Activated CD4-positive, alpha-beta T cell treated with anti-CD3 and anti-CD28 coated beads, Interleukin-2, Interleukin-6, amounts not matched to agents 100 ng/mL and 50 ng/mL, durations not matched to agents 16 hours and 8 hours (primary cell): ENCODE measurements at regions not wholly inside any gene's neighbourhood (a gene's known extent, or its start where the extent isn't known, plus 50 kb on each side); places are given as distances from the start of the nearest gene placed in this dataset.
"Not testable (repeated sequence)": the region's sequence is repeated elsewhere in the genome, so short reads cannot be mapped to it uniquely, and the experiment has no call there.

Experiments
- DNase-seq: peaks from one replicate; pipeline ENCODE4 v3.0.0-alpha.2; 2020

DNA sequence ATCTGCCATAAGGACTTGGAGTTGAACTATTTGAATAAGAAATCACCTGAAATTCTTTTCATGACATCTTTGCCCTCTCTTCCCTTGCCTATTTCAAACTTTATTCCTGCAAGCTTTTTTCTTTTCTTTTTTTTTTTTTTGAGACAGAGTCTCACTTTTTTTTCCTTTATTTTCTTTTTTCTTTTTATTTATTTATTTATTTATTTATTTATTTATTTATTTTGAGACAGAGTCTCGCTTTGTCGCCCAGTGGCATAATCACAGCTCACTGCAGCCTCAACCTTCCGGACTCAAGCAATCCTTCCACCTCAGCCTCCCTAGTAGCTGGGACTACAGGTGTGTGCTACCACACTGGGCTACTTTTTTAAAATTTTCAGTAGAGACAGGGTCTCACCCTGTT is 369.3 kb upstream of the ATP11B start:
- no peak for DNase-seq

- DNase-seq = not testable (repeated sequence)
Observed at GRCh38 chr3:182425926-182426718, 367.2 kb upstream of the ATP11B start.

DNA sequence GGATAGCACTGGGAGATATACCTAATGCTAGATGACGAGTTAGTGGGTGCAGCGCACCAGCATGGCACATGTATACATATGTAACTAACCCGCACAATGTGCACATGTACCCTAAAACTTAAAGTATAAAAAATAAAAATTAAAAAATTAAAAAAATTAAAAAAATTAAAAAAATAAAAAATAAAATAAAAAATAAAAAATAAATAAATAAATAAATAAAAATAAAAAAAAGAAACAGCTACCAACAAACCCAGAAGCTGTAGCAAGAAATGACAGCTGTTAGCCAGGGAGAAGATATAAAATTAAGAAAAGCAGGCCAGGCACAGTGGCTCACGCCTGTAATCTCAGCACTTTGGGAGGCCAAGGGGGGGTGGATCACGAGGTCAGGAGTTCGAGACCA is 361.3 kb upstream of the ATP11B start:
- DNase-seq = not testable (repeated sequence)

DNA sequence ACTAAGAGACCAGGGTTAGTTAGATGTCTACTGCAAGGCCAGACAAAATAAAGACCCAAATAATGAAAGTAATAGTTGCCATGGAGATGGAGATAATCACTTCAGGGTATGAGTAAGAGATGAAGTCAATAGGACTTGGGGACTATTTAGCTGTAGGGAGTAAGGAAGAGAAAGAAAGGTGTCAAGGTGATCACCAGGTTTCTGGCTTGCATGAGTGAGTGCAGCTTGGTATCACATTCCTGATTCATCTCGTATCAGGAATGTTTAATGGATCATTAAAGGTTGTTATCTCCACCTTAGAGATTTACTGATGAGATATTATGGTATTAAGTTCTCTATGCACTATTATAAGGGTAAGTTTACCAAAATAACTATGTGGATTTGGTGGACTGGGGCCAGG is 357.4 kb upstream of the ATP11B start:
- DNase-seq = no peak

- DNase-seq = no peak
Observed at GRCh38 chr3:182436547-182436946, 356.8 kb upstream of the ATP11B start.

DNA sequence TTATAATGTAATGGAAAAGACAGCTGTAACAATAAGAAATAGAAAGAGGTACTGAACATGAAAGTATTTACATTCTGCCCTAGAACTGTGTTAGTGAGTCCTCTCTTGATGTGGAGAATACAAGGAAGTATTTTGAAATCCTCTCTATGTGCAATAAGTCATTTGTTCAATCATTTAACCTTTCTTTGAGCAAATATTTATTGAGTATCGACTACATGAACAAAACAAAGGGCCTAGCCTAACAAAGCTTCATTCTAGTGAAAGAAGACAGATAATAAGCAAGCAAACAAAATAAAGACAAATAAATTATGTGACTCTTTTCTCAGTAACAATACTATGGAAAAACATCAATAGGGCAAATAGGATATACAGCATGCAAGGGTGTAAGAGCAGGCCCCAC is 354.9 kb upstream of the ATP11B start:
- DNase-seq = no peak

DNA sequence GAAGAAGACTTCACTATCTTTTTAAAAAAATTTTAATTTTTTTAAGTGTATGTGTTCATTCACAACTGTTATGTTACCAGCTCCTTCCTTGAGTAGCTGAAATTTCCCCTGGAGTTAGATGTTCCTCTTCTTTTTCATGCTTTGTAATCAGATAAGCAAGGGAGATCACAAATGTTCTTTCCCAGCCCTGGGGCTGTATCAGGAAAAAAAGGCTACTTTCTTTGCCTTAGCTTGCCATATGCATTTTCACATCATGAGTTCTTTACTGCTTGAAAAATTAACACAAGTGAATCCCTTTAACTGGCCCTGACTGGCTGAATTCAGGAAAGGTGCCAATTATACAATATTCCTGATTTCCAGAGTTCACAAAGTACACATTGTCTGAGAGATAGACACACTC is 353.2 kb upstream of the ATP11B start:
- DNase-seq = no peak

DNA sequence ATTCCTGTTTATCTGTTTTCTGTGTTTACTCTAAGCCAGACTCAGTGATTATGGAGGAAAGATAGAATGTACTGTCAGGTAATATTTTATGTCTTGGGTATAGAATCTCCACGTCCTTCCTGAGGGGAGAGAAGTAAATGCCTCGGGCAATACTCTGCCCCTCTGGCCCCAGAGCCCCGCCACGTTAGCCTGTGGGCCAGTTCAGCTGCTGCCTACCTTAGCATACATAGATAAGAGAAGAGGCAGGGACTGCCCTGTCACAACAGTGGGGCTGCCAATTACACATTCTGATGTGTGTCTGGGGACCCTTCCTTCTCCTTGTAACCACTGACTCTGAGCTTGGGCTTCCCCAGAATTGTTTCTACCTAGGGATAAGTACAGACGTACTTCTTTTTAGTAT is 347.7 kb upstream of the ATP11B start:
- no peak for DNase-seq

DNA sequence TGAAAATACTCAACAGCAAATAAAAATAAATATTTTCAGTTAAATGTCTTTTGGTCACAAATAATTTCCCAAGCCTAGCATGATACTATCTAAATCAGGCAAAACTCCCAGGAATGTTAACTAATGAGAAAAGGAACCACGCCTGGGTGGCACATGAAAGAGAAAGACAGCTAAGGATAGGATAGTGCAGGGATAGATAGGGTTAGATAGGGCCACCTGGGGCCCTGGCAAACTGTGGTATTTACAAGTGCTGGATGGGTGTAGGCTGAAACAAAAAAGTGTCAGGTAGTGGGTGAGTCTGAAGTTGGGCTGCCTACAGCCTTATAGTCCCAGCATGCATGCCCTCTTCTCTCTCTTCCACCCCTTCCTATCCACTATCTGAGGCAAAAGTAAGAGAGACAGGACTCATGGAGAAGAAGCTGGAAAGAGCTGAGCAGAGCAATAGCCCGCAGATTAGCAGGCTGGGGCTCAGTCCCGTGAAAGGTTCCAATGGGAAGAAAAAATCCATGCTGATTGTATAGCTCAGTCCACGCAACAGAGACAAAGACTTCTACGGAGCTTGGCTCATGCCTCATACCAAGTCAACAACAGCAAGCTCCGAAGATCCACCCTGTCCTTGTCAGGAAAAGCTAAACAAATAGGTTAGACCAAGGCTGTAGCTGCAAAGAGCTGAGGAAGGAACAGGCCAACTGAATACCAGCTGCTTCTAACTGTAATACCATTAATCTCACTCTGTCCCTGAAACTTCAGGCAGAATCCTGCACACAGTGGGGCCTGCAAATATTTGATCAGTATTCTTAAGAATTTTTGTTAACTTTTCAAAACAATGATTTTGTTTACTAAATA is 342.1 kb upstream of the ATP11B start:
- no peak for DNase-seq

GRCh38 chr3:182451871-182452270 is 341.4 kb upstream of the ATP11B start:
- no peak for DNase-seq

GRCh38 chr3:182455011-182455410 is 338.3 kb upstream of the ATP11B start:
- DNase-seq = no peak

DNA sequence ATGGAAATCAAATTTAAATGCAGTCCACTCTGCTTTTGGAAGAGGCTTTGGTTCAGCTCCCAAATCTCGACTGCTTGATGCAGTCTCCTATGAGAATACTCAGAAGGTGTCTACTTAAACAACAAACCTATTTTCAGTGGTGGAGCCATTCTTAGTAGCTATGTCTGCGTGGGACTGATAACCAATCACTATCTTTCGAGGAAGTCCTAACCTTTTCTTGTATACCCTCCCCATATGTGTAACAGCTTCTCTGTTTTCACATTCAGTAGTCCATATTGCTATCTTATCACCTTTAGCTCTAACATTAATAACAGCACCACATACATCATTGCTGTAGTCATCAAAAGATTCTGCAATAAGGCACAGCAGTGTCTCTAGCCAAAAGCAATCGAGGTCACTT is 333.0 kb upstream of the ATP11B start:
- DNase-seq = no peak

- no peak for DNase-seq
Observed at GRCh38 chr3:182462152-182462551, 331.2 kb upstream of the ATP11B start.

- no peak for DNase-seq
Observed at GRCh38 chr3:182464513-182465145, 328.7 kb upstream of the ATP11B start.

DNA sequence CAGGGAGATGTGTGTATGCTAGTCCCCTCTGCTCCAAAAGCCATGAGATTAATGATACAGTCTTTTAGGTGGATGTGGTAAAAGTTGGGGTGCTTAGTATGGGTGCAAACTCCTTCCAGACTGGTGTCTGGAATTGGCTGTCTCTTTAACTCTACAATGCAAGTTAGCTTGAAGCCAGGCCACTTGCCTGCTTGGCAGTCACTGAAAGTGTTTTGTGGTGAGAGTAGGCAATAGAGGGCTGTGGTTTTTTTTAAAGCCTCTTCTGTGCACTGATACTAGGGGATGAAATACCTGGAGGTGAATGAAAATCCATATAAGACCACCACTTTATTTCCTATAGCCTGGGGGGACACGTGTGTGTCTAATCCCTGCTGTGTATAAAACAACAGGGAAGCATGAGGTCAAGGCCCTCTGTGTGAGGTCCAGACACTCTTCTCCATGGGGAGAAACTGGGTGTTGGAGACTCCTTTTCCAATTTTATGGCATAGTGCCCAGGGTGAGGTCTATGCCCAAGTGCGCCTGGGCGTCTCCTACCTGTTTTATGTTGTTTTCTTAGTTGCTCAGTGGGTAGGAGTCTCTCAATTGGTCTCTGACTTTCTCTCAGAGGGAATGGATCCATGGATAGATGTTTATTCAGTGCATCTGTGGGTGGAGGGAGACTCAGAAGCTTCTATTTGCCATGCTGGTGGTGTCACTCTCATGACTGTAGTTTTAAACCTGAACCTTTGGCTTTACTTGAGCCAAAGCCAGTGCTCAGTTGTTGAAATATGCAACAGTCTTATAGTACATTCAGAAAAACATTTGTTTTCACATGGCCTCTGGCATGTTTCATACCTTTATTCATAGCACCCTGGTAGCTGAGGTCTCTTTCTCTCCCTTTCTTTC is 327.8 kb upstream of the ATP11B start:
- no peak for DNase-seq

DNA sequence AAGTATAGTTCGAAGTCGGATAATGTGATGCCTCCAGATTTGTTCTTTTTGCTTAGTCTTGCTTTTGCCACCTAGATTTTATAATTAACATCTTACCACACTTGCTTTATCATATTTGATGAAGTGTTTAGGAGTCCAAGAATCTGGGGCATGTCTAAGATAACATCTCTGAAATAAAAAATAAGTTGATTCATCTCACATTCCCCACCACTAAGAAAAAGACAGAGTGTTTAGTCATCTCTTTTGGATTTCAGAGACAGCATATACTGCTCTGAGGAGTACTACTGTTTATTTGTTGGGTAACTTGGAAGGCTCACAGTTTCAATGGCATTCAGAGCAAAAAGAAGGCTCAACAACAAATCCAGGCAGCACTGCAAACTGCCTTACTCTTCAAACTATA is 324.2 kb upstream of the ATP11B start:
- no peak for DNase-seq

- no peak for DNase-seq
Observed at GRCh38 chr3:182470187-182470586, 323.1 kb upstream of the ATP11B start.

- no peak for DNase-seq
Observed at GRCh38 chr3:182473191-182473710, 320.1 kb upstream of the ATP11B start.

DNA sequence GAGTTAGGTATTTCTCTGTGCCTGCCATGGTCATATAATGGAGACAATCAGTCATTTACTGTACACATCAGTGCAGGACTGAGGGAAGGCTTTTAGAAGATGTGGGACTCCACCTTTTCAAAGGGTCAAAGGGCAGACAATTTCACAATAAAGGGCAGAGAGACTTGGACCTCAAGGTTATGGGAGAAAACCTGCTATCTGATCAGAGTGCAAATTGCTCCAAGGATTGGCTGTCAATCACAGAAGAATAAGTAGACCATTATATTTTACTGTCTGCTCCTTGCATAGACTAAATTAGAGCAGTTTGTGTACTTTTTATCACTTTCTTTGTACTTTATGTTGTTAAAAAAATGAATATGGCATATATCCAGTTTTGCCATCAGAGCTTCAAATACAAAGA is 314.9 kb upstream of the ATP11B start:
- no peak for DNase-seq

- DNase-seq = no peak
Observed at GRCh38 chr3:182479419-182480336, 313.6 kb upstream of the ATP11B start.

DNA sequence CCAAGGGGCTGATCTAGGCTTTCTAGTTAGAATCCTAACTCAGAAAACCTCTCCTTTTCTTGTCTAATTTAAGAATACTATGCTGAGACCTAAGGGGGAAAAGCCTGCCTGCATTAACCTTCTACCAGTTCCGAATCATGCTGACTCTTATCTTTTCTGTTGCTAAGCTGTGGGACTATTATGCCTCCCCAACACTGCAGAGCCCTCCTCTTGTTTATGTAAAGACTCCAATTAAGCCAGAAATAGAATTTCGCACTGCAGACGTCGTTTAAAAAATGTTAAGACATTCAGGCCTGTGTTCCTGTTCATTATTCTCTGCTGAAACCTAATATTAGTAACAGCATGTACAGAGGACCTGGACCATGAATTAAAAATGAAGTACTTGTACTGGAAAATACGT is 310.6 kb upstream of the ATP11B start:
- DNase-seq = no peak
